ENCODE measurements at regions not wholly inside any gene's neighbourhood (a gene's known extent, or its start where the extent isn't known, plus 50 kb on each side); places are given as distances from the start of the nearest gene placed in this dataset.

GRCh38 chr5:124888050-124888506 lies 141.6 kb upstream of the ZNF608 start:
- TF ChIP-seq CTCF (IDR thresholded peaks at IDR 0.05) = no peak
- no peak for TF ChIP-seq TP53 (CRISPR knock-in tag; IDR thresholded peaks at IDR 0.05)
- no peak for TF ChIP-seq MAX (IDR thresholded peaks at IDR 0.05)
- no peak for TF ChIP-seq NR3C1 (IDR thresholded peaks at IDR 0.05)
- TF ChIP-seq POLR2A (IDR thresholded peaks at IDR 0.05; ENCODE audit: low read length) = no peak
- TF ChIP-seq RAD21 (conservative IDR thresholded peaks at IDR 0.05 in 1 of 2, IDR thresholded peaks at IDR 0.05 in 1 of 2) = peak in 1 of 2 experiments; percentile 29; a peak in 2 of 5 replicates
- TF ChIP-seq ESRRA (IDR thresholded peaks at IDR 0.05; ENCODE audit: borderline replicate concordance, low read length) = no peak
